ENCODE measurements at regions not wholly inside any gene's neighbourhood (a gene's known extent, or its start where the extent isn't known, plus 50 kb on each side); places are given as distances from the start of the nearest gene placed in this dataset.

- FAIRE-seq (no peak), DNase-seq (ENCODE audit: insufficient read length, low spot score) (no peak)
- TF ChIP-seq PAX5 (IDR thresholded peaks at IDR 0.05; ENCODE audit: insufficient read depth, low read length, severe bottlenecking) (no peak), SPI1 (IDR thresholded peaks at IDR 0.05; ENCODE audit: low read depth, low read length) (no peak), POU2F2 (IDR thresholded peaks at IDR 0.05; ENCODE audit: low read depth, low read length) (no peak), TAF1 (IDR thresholded peaks at IDR 0.05; ENCODE audit: low read depth, low read length) (no peak), POLR2A (IDR thresholded peaks at IDR 0.05; ENCODE audit: low read depth, low read length) (no peak), POLR2AphosphoS5 (IDR thresholded peaks at IDR 0.05; ENCODE audit: low read depth, low read length) (no peak)
Measured at GRCh38 chr12:18207266-18207665, 54.1 kb upstream of the PIK3C2G start.

- no peak for FAIRE-seq
- no peak for DNase-seq (ENCODE audit: insufficient read length, low spot score)
- no peak for TF ChIP-seq POLR2A (IDR thresholded peaks at IDR 0.05; ENCODE audit: low read depth, low read length)
- TF ChIP-seq SPI1 (IDR thresholded peaks at IDR 0.05; ENCODE audit: low read depth, low read length) = peak; percentile 49; the same call in 1 of the 2 replicates
Measured at GRCh38 chr12:18206198-18206597, 55.1 kb upstream of the PIK3C2G start.

GRCh38 chr12:18204053-18204452 is 57.3 kb upstream of the PIK3C2G start:
- FAIRE-seq = no peak

DNA sequence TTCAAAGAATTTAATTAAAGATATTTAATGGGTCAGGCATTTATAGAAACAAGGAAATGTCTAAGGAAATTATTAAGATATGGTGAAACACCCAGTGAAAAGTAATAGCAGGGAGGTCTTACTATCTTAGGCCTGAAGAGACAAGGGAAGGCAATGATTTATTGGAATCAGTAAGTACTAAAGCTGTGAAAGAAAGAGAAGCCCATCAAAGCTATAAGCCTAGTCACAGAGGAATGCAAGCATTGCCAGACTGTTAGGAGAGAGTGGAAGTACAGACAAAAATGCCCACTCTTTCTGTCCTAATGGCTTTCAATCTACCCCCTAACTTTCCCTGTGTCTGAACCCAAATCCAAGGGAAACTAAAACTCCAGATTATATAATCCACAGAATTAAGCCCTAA is 69.2 kb upstream of the PIK3C2G start:
- no peak for DNase-seq (ENCODE audit: insufficient read length, low spot score)
- TF ChIP-seq SPI1 (IDR thresholded peaks at IDR 0.05; ENCODE audit: low read depth, low read length) (no peak), TAF1 (IDR thresholded peaks at IDR 0.05; ENCODE audit: low read depth, low read length) (no peak), POU2F2 (IDR thresholded peaks at IDR 0.05; ENCODE audit: low read depth, low read length) (no peak), POLR2AphosphoS5 (IDR thresholded peaks at IDR 0.05; ENCODE audit: low read depth, low read length) (no peak), PAX5 (IDR thresholded peaks at IDR 0.05; ENCODE audit: insufficient read depth, low read length, severe bottlenecking) (no peak), POLR2A (IDR thresholded peaks at IDR 0.05; ENCODE audit: low read depth, low read length) (no peak)
- FAIRE-seq = no peak

More at GRCh38 chr12:18204053-18204452, 57.3 kb upstream of the PIK3C2G start:
- TF ChIP-seq POU2F2 (IDR thresholded peaks at IDR 0.05; ENCODE audit: low read depth, low read length) (no peak), POLR2A (IDR thresholded peaks at IDR 0.05; ENCODE audit: low read depth, low read length) (no peak), PAX5 (IDR thresholded peaks at IDR 0.05; ENCODE audit: insufficient read depth, low read length, severe bottlenecking) (no peak), POLR2AphosphoS5 (IDR thresholded peaks at IDR 0.05; ENCODE audit: low read depth, low read length) (no peak), TAF1 (IDR thresholded peaks at IDR 0.05; ENCODE audit: low read depth, low read length) (no peak), SPI1 (IDR thresholded peaks at IDR 0.05; ENCODE audit: low read depth, low read length) (no peak)
- DNase-seq (ENCODE audit: insufficient read length, low spot score) = no peak

DNA sequence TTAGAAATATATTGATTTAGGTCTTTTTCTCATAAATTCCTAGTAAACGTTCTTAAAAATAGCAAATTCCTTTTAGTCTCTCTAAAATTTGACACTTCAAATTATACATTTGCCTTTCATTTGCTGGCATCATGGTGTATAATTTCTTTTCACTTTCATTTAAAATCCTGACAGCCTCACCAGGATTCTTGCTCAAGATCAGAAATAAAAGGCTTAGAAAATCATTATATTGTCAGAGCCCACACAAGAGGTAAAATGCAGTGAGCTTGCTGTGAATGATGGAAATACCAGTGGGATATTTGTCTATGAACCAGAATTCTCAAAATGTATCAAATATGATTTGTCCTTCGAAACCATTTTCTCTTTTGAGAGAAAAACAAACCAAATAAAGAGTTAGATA is 78.2 kb upstream of the PIK3C2G start:
- no peak for TF ChIP-seq PAX5 (IDR thresholded peaks at IDR 0.05; ENCODE audit: insufficient read depth, low read length, severe bottlenecking)
- no peak for TF ChIP-seq SPI1 (IDR thresholded peaks at IDR 0.05; ENCODE audit: low read depth, low read length)
- no peak for TF ChIP-seq POU2F2 (IDR thresholded peaks at IDR 0.05; ENCODE audit: low read depth, low read length)
- TF ChIP-seq POLR2AphosphoS5 (IDR thresholded peaks at IDR 0.05; ENCODE audit: low read depth, low read length) = no peak
- TF ChIP-seq POLR2A (IDR thresholded peaks at IDR 0.05; ENCODE audit: low read depth, low read length) = no peak
- TF ChIP-seq TAF1 (IDR thresholded peaks at IDR 0.05; ENCODE audit: low read depth, low read length) = no peak
- DNase-seq (ENCODE audit: insufficient read length, low spot score) = no peak
- no peak for FAIRE-seq

- FAIRE-seq = no peak
- no peak for DNase-seq (ENCODE audit: insufficient read length, low spot score)
- TF ChIP-seq PAX5 (IDR thresholded peaks at IDR 0.05; ENCODE audit: insufficient read depth, low read length, severe bottlenecking) (no peak), TAF1 (IDR thresholded peaks at IDR 0.05; ENCODE audit: low read depth, low read length) (no peak), POU2F2 (IDR thresholded peaks at IDR 0.05; ENCODE audit: low read depth, low read length) (no peak)
Measured at GRCh38 chr12:18171571-18171970, 81.6 kb upstream of the RERGL start.

GRCh38 chr12:18168016-18168415 is 78.0 kb upstream of the RERGL start:
- TF ChIP-seq PAX5 (IDR thresholded peaks at IDR 0.05; ENCODE audit: insufficient read depth, low read length, severe bottlenecking) = no peak
- TF ChIP-seq POLR2AphosphoS5 (IDR thresholded peaks at IDR 0.05; ENCODE audit: low read depth, low read length) = no peak
- no peak for TF ChIP-seq POLR2A (IDR thresholded peaks at IDR 0.05; ENCODE audit: low read depth, low read length)
- TF ChIP-seq SPI1 (IDR thresholded peaks at IDR 0.05; ENCODE audit: low read depth, low read length) = no peak
- TF ChIP-seq TAF1 (IDR thresholded peaks at IDR 0.05; ENCODE audit: low read depth, low read length) = no peak
- TF ChIP-seq POU2F2 (IDR thresholded peaks at IDR 0.05; ENCODE audit: low read depth, low read length) = no peak
- FAIRE-seq (no peak), DNase-seq (ENCODE audit: insufficient read length, low spot score) (no peak)

- TF ChIP-seq SPI1 (IDR thresholded peaks at IDR 0.05; ENCODE audit: low read depth, low read length) (no peak), POLR2A (IDR thresholded peaks at IDR 0.05; ENCODE audit: low read depth, low read length) (no peak), POLR2AphosphoS5 (IDR thresholded peaks at IDR 0.05; ENCODE audit: low read depth, low read length) (no peak), POU2F2 (IDR thresholded peaks at IDR 0.05; ENCODE audit: low read depth, low read length) (no peak), TAF1 (IDR thresholded peaks at IDR 0.05; ENCODE audit: low read depth, low read length) (no peak), PAX5 (IDR thresholded peaks at IDR 0.05; ENCODE audit: insufficient read depth, low read length, severe bottlenecking) (no peak)
- FAIRE-seq (no peak), DNase-seq (ENCODE audit: insufficient read length, low spot score) (no peak)
Measured at GRCh38 chr12:18165889-18166288, 75.9 kb upstream of the RERGL start.

- TF ChIP-seq TAF1 (IDR thresholded peaks at IDR 0.05; ENCODE audit: low read depth, low read length) (no peak), POU2F2 (IDR thresholded peaks at IDR 0.05; ENCODE audit: low read depth, low read length) (no peak), SPI1 (IDR thresholded peaks at IDR 0.05; ENCODE audit: low read depth, low read length) (no peak), PAX5 (IDR thresholded peaks at IDR 0.05; ENCODE audit: insufficient read depth, low read length, severe bottlenecking) (peak; percentile 95)
- DNase-seq (ENCODE audit: insufficient read length, low spot score) (no peak), FAIRE-seq (peak; percentile 89)
Measured at GRCh38 chr12:18165422-18165871, 75.5 kb upstream of the RERGL start.

GRCh38 chr12:18160901-18161300 is 70.9 kb upstream of the RERGL start:
- no peak for DNase-seq (ENCODE audit: insufficient read length, low spot score)
- FAIRE-seq = no peak
- no peak for TF ChIP-seq SPI1 (IDR thresholded peaks at IDR 0.05; ENCODE audit: low read depth, low read length)
- TF ChIP-seq POLR2A (IDR thresholded peaks at IDR 0.05; ENCODE audit: low read depth, low read length) = no peak
- no peak for TF ChIP-seq PAX5 (IDR thresholded peaks at IDR 0.05; ENCODE audit: insufficient read depth, low read length, severe bottlenecking)
- no peak for TF ChIP-seq POLR2AphosphoS5 (IDR thresholded peaks at IDR 0.05; ENCODE audit: low read depth, low read length)
- TF ChIP-seq POU2F2 (IDR thresholded peaks at IDR 0.05; ENCODE audit: low read depth, low read length) = no peak
- TF ChIP-seq TAF1 (IDR thresholded peaks at IDR 0.05; ENCODE audit: low read depth, low read length) = no peak

Measured in GM12891 (cell line).